ENCODE measurements at regions not wholly inside any gene's neighbourhood (a gene's known extent, or its start where the extent isn't known, plus 50 kb on each side); places are given as distances from the start of the nearest gene placed in this dataset.

GRCh38 chr11:95293116-95293515 is 62.1 kb upstream of the SESN3 start:
- ATAC-seq (no peak), DNase-seq (ENCODE audit: low read depth, low spot score) (no peak)
- Histone ChIP-seq H3K9me3 (ENCODE audit: control insufficient read depth in 1 of 2, insufficient read depth in 1 of 2, low read depth in 1 of 2, low read length in 2 of 2) (no peaks in the 10 kb centered on the region), H4K20me1 (ENCODE audit: insufficient read depth) (no peaks in the 10 kb centered on the region), H3K27me3 (ENCODE audit: insufficient read depth, low read length) (peaks cover 25% of the 10 kb centered on the region; the same call in 1 of the 2 replicates), H3K79me2 (ENCODE audit: insufficient read depth, low read length) (no peaks in the 10 kb centered on the region), H3K4me3 (replicated peaks in 1 of 2; ENCODE audit: low read depth in 1 of 2, low read length in 2 of 2) (no peak overlapping the region), H3K4me2 (ENCODE audit: low read length) (no peak overlapping the region), H3K9ac (ENCODE audit: low read length) (no peak overlapping the region), H3K36me3 (ENCODE audit: control insufficient read depth in 1 of 2, insufficient read depth in 2 of 2, low read length in 2 of 2) (no peaks in the 10 kb centered on the region), H3K27ac (ENCODE audit: low read depth, low read length) (no peak overlapping the region), H2AFZ (ENCODE audit: low read depth, low read length, poor library complexity, severe bottlenecking) (no peak overlapping the region), H3K9me2 (ENCODE audit: insufficient read depth) (no peaks in the 10 kb centered on the region), H3K4me1 (ENCODE audit: control insufficient read depth in 1 of 2, insufficient read depth in 2 of 2, low read length in 2 of 2) (no peaks in the 10 kb centered on the region; a peak in 1 of 4 replicates)
- ChIA-PET POLR2A (no interaction called here), CTCF (no interaction called here), RAD21 (ENCODE audit: low non-redundant PET in 1 of 2, low total read pairs in 2 of 2, uncharacterized antibody in 2 of 2, unreplicated experiment in 2 of 2) (no interaction called here)
- intact Hi-C loops (cut with micrococcal nuclease), result no loop called here
- TF ChIP-seq ZFX (IDR thresholded peaks at IDR 0.05), result no peak
- TF ChIP-seq ZNF274 (IDR thresholded peaks at IDR 0.05; ENCODE audit: low read depth, low read length), result no peak
- TF ChIP-seq YY1 (IDR thresholded peaks at IDR 0.05; ENCODE audit: extremely low read depth, insufficient replicate concordance, low read depth, low read length), result no peak
- TF ChIP-seq ELF1 (IDR thresholded peaks at IDR 0.05; ENCODE audit: borderline replicate concordance, low read depth), result no peak
- no peak for TF ChIP-seq MAX (IDR thresholded peaks at IDR 0.05)
- no peak for TF ChIP-seq POLR2A (IDR thresholded peaks at IDR 0.05; ENCODE audit: borderline replicate concordance, extremely low read depth, insufficient read depth, insufficient read length)
- TF ChIP-seq POLR2AphosphoS5 (IDR thresholded peaks at IDR 0.05; ENCODE audit: low read depth, low read length), result no peak
- no TSS peak for BruUV-seq (replicated peaks)

- Histone ChIP-seq H3K79me2 (ENCODE audit: insufficient read depth, low read length) (no peaks in the 10 kb centered on the region), H4K20me1 (ENCODE audit: insufficient read depth) (no peaks in the 10 kb centered on the region), H3K9me3 (ENCODE audit: control insufficient read depth in 1 of 2, insufficient read depth in 1 of 2, low read depth in 1 of 2, low read length in 2 of 2) (no peaks in the 10 kb centered on the region), H2AFZ (ENCODE audit: low read depth, low read length, poor library complexity, severe bottlenecking) (no peak overlapping the region), H3K27ac (ENCODE audit: low read depth, low read length) (no peak overlapping the region), H3K36me3 (ENCODE audit: control insufficient read depth in 1 of 2, insufficient read depth in 2 of 2, low read length in 2 of 2) (no peaks in the 10 kb centered on the region), H3K4me2 (ENCODE audit: low read length) (no peak overlapping the region), H3K9ac (ENCODE audit: low read length) (no peak overlapping the region), H3K4me1 (ENCODE audit: control insufficient read depth in 1 of 2, insufficient read depth in 2 of 2, low read length in 2 of 2) (no peaks in the 10 kb centered on the region; a peak in 1 of 4 replicates), H3K4me3 (replicated peaks in 1 of 2; ENCODE audit: low read depth in 1 of 2, low read length in 2 of 2) (no peak overlapping the region), H3K9me2 (ENCODE audit: insufficient read depth) (no peaks in the 10 kb centered on the region), H3K27me3 (ENCODE audit: insufficient read depth, low read length) (peaks cover 19% of the 10 kb centered on the region; the same call in 1 of the 2 replicates)
- ChIA-PET CTCF (no interaction called here), RAD21 (ENCODE audit: low non-redundant PET in 1 of 2, low total read pairs in 2 of 2, uncharacterized antibody in 2 of 2, unreplicated experiment in 2 of 2) (no interaction called here), POLR2A (no interaction called here)
- TF ChIP-seq JUND (IDR thresholded peaks at IDR 0.05), result no peak
- no peak for TF ChIP-seq YY1 (IDR thresholded peaks at IDR 0.05; ENCODE audit: extremely low read depth, insufficient replicate concordance, low read depth, low read length)
- TF ChIP-seq SP1 (IDR thresholded peaks at IDR 0.05; ENCODE audit: low read depth), result no peak
- no peak for TF ChIP-seq RAD21 (IDR thresholded peaks at IDR 0.05; ENCODE audit: low read depth)
- no peak for TF ChIP-seq CBX3 (IDR thresholded peaks at IDR 0.05; ENCODE audit: low read depth)
- TF ChIP-seq CEBPB (IDR thresholded peaks at IDR 0.05; ENCODE audit: low read depth), result no peak
- no peak for TF ChIP-seq POLR2A (IDR thresholded peaks at IDR 0.05; ENCODE audit: borderline replicate concordance, extremely low read depth, insufficient read depth, insufficient read length)
- no peak for TF ChIP-seq EZH2 (IDR thresholded peaks at IDR 0.05)
- TF ChIP-seq SRF (IDR thresholded peaks at IDR 0.05; ENCODE audit: low read depth), result no peak
- TF ChIP-seq ELF1 (IDR thresholded peaks at IDR 0.05; ENCODE audit: borderline replicate concordance, low read depth), result no peak
- no TSS peak for BruUV-seq (replicated peaks)
- DNase-seq (ENCODE audit: low read depth, low spot score), result no peak
- intact Hi-C loops (cut with micrococcal nuclease), result no loop called here
- ATAC-seq, result no peak
Measured at GRCh38 chr11:95291946-95292345, 60.9 kb upstream of the SESN3 start.

Data from HCT116 (cell line).